PC-9 (cell line): ENCODE measurements at regions not wholly inside any gene's neighbourhood (a gene's known extent, or its start where the extent isn't known, plus 50 kb on each side); places are given as distances from the start of the nearest gene placed in this dataset.

Source experiments
- BruUV-seq: library from RNA; stranded (reverse); fragments of 400-500 nt; replicated peaks from 2 replicates; lab custom pipeline; 2021; lab: Mats Ljungman, UMichigan
- CTCF ChIA-PET: fragments of 300-600 bp; sonication (Branson Sonifier 250); formaldehyde crosslinking; loops from one replicate; lab custom pipeline; 2022; ENCODE audit warnings: antibody characterized with exemption; lab: Charles Lee
- POLR2A ChIA-PET: fragments of 300-600 bp; sonication (Branson Sonifier 250); formaldehyde crosslinking; loops from one replicate; lab custom pipeline; 2022; ENCODE audit warnings: antibody characterized with exemption; ENCODE audit not compliant: unreplicated experiment; lab: Charles Lee
- DNase-seq, 2 experiments: peaks; one replicate each; pipeline versions ENCODE4 v3.0.0 to v3.0.0-alpha.2; 2015 to 2022; ENCODE audit warnings: mixed read lengths in 1 of 2
- H2AFZ ChIP-seq: fragments of 200-600 bp; sonication (generic); 2 replicates; pipeline ENCODE4 v1.8.1; 2017; ENCODE audit warnings: antibody characterized with exemption
- H3F3A ChIP-seq: fragments of 200-600 bp; sonication (generic); 2 replicates; pipeline ENCODE4 v1.8.1; 2017; ENCODE audit warnings: antibody characterized with exemption, mild to moderate bottlenecking, low read depth; ENCODE audit not compliant: insufficient read depth
- H3K27ac ChIP-seq: fragments of 200-600 bp; sonication (generic); 2 replicates; pipeline ENCODE4 v1.6.1; 2016; ENCODE audit warnings: mixed run types
- H3K27me3 ChIP-seq: fragments of 200-600 bp; sonication (generic); 2 replicates; pipeline ENCODE4 v1.6.1; 2016; ENCODE audit warnings: low read depth, mixed run types; ENCODE audit not compliant: insufficient read depth
- H3K36me3 ChIP-seq: fragments of 200-600 bp; sonication (generic); 2 replicates; pipeline ENCODE4 v1.6.1; 2016; ENCODE audit warnings: low read depth, mixed run types
- H3K4me1 ChIP-seq: fragments of 200-600 bp; sonication (generic); replicated peaks from 2 replicates; pipeline ENCODE4 v1.6.1; 2016; ENCODE audit warnings: mixed run types; ENCODE audit not compliant: insufficient read depth
- H3K4me2 ChIP-seq: fragments of 200-600 bp; sonication (generic); 2 replicates; pipeline ENCODE4 v1.6.1; 2017; ENCODE audit warnings: mixed run types
- H3K4me3 ChIP-seq: fragments of 200-600 bp; sonication (generic); 2 replicates; pipeline ENCODE4 v1.6.1; 2016; ENCODE audit warnings: mixed run types
- H3K79me2 ChIP-seq: fragments of 200-600 bp; sonication (generic); 2 replicates; pipeline ENCODE4 v1.6.1; 2017; ENCODE audit warnings: low read depth, mixed run types
- H3K9me2 ChIP-seq: fragments of 200-600 bp; sonication (generic); 2 replicates; pipeline ENCODE4 v1.8.1; 2017; ENCODE audit warnings: mild to moderate bottlenecking; ENCODE audit not compliant: insufficient read depth
- H3K9me3 ChIP-seq: fragments of 200-600 bp; sonication (generic); 2 replicates; pipeline ENCODE4 v1.8.1; 2016; ENCODE audit warnings: low read depth; ENCODE audit not compliant: insufficient read depth
- H4K20me1 ChIP-seq: fragments of 200-600 bp; sonication (generic); 2 replicates; pipeline ENCODE4 v1.8.1; 2017; ENCODE audit not compliant: insufficient read depth
- CTCF ChIP-seq: fragments of 200-600 bp; sonication (generic); conservative IDR thresholded peaks from 2 replicates; pipeline ENCODE4 v1.6.1; 2017; ENCODE audit warnings: mixed run types, antibody characterized with exemption, mild to moderate bottlenecking, moderate library complexity
- EZH2 ChIP-seq: fragments of 200-600 bp; sonication (generic); IDR thresholded peaks from 2 replicates; pipeline ENCODE4 v1.8.0; 2017; ENCODE audit warnings: antibody characterized with exemption, low read depth
- intact Hi-C: fragments of 100-400 bp; cut with micrococcal nuclease; formaldehyde crosslinking; loops from one replicate; pipeline ENCODE4 v1.10.0; 2022; ENCODE audit not compliant: unreplicated experiment

- no peak for DNase-seq
- Histone ChIP-seq H3K27ac (no peak overlapping the region), H3K36me3 (no peaks in the 10 kb centered on the region), H4K20me1 (no peaks in the 10 kb centered on the region), H2AFZ (no peak overlapping the region), H3K9me2 (no peaks in the 10 kb centered on the region), H3K4me1 (no peaks in the 10 kb centered on the region), H3K27me3 (no peaks in the 10 kb centered on the region), H3K79me2 (no peaks in the 10 kb centered on the region), H3K9me3 (no peaks in the 10 kb centered on the region), H3F3A (no peaks in the 10 kb centered on the region), H3K4me2 (no peak overlapping the region), H3K4me3 (no peak overlapping the region)
- ChIA-PET POLR2A (interaction anchor here (0.8 kb wide), 1 partner anchor 375 kb away, joined by 4 read pairs; no protein-coding TSS in a partner anchor), CTCF (no interaction called here)
- intact Hi-C loops: no loop called here
- no TSS peak for BruUV-seq
- TF ChIP-seq EZH2 (no peak), CTCF (no peak)
These were observed 379.4 kb upstream of the PDE3A start for GRCh38 chr12:19988948-19989347.

- H2AFZ ChIP-seq: no peak overlapping the region
- no peaks in the 10 kb centered on the region for H3K4me1 ChIP-seq
- H3K9me2 ChIP-seq: no peaks in the 10 kb centered on the region
- no peaks in the 10 kb centered on the region for H3K9me3 ChIP-seq
- H3K27ac ChIP-seq: no peak overlapping the region
- no peaks in the 10 kb centered on the region for H3K36me3 ChIP-seq
- H3K79me2 ChIP-seq: no peaks in the 10 kb centered on the region
- no TSS peak for BruUV-seq
- H3F3A ChIP-seq: no peaks in the 10 kb centered on the region
- CTCF ChIA-PET: no interaction called here
- no peak overlapping the region for H3K4me2 ChIP-seq
- TF ChIP-seq EZH2 (no peak), CTCF (no peak)
- POLR2A ChIA-PET: no interaction called here
- H3K4me3 ChIP-seq: no peak overlapping the region
- H3K27me3 ChIP-seq: no peaks in the 10 kb centered on the region
- intact Hi-C loops: no loop called here
- no peak for DNase-seq
- H4K20me1 ChIP-seq: no peaks in the 10 kb centered on the region
These were observed 377.2 kb upstream of the PDE3A start for GRCh38 chr12:19991146-19991545.

- TF ChIP-seq EZH2 (no peak), CTCF (no peak)
- Histone ChIP-seq H3K4me1 (no peaks in the 10 kb centered on the region), H3K79me2 (no peaks in the 10 kb centered on the region), H2AFZ (no peak overlapping the region), H3K27ac (no peak overlapping the region), H3K36me3 (no peaks in the 10 kb centered on the region), H3K27me3 (no peaks in the 10 kb centered on the region), H4K20me1 (no peaks in the 10 kb centered on the region), H3K9me3 (no peaks in the 10 kb centered on the region), H3K4me3 (no peak overlapping the region), H3F3A (no peaks in the 10 kb centered on the region), H3K9me2 (no peaks in the 10 kb centered on the region), H3K4me2 (no peak overlapping the region)
- POLR2A ChIA-PET: no interaction called here
- DNase-seq: no peak
- intact Hi-C loops: no loop called here
- no TSS peak for BruUV-seq
- CTCF ChIA-PET: no interaction called here
These were observed 376.0 kb upstream of the PDE3A start for GRCh38 chr12:19992311-19992710.
